Body of pancreas (tissue), 4 donors: ENCODE measurements at regions not wholly inside any gene's neighbourhood (a gene's known extent, or its start where the extent isn't known, plus 50 kb on each side); places are given as distances from the start of the nearest gene placed in this dataset.

ENCODE experiments used
- POLR2A ChIP-seq, 3 donors: fragments of 450-650 bp; IDR thresholded peaks; one replicate each; pipeline ENCODE4 v1.6.1; 2016; ENCODE audit warnings: antibody characterized with exemption in 3 of 3, mild to moderate bottlenecking in 2 of 3
- TF ChIP-seq, protein P1 (sequence below), 7 experiments: fragments of 450-650 bp in 4 of 7; fragments of 200-600 bp in 3 of 7; sonication (generic) in 3 of 7; IDR thresholded peaks; one replicate each; pipeline ENCODE4 v1.5.1; 2016 to 2019; ENCODE audit warnings: antibody characterized with exemption in 7 of 7

DNA sequence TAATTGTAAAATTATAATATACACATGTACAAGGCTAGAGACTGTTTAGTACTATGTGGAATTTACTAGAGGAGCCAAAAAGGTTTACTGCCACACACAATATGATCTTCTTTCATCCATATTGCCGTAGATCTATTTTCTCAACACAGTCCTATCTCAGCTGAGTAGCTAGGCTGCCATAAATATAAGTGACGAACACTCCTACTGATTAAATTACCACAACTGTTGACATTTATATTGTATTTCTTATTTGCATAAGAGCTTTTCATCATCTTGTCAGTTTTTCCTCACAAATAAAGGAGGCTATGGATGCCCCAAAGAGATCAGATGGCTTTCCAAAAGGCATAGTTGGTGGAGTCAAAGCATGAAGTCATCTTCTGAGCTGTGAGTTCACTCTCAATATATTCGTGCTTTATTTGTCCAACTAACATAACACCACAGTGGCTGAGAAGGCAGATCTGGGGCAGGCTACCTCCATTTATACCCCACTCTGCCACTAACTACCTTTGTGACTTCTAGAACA, 78.6 kb downstream of the CCDC59 start:
- TF ChIP-seq, protein P1, sequence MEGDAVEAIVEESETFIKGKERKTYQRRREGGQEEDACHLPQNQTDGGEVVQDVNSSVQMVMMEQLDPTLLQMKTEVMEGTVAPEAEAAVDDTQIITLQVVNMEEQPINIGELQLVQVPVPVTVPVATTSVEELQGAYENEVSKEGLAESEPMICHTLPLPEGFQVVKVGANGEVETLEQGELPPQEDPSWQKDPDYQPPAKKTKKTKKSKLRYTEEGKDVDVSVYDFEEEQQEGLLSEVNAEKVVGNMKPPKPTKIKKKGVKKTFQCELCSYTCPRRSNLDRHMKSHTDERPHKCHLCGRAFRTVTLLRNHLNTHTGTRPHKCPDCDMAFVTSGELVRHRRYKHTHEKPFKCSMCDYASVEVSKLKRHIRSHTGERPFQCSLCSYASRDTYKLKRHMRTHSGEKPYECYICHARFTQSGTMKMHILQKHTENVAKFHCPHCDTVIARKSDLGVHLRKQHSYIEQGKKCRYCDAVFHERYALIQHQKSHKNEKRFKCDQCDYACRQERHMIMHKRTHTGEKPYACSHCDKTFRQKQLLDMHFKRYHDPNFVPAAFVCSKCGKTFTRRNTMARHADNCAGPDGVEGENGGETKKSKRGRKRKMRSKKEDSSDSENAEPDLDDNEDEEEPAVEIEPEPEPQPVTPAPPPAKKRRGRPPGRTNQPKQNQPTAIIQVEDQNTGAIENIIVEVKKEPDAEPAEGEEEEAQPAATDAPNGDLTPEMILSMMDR (IDR thresholded peaks at IDR 0.05): no peak
- no peak for TF ChIP-seq POLR2A (IDR thresholded peaks at IDR 0.05)
